Adrenal gland (tissue), 5 donors: ENCODE measurements at regions not wholly inside any gene's neighbourhood (a gene's known extent, or its start where the extent isn't known, plus 50 kb on each side); places are given as distances from the start of the nearest gene placed in this dataset.

ENCODE experiments used
- POLR2A ChIP-seq, 2 donors: fragments of 450-650 bp; IDR thresholded peaks; one replicate each; pipeline ENCODE4 v1.6.1; 2017; ENCODE audit warnings: antibody characterized with exemption in 2 of 2, mild to moderate bottlenecking in 2 of 2, moderate library complexity in 1 of 2
- TF ChIP-seq, protein P1 (sequence below), 6 experiments: fragments of 450-650 bp in 4 of 6; fragments of 200-600 bp in 2 of 6; sonication (generic) in 1 of 6; IDR thresholded peaks; 1 replicate in 5 of 6; 2 replicates in 1 of 6; pipeline versions ENCODE4 v1.5.1 to v1.8.0; 2016 to 2021; ENCODE audit warnings: antibody characterized with exemption in 6 of 6, mild to moderate bottlenecking in 2 of 6, moderate library complexity in 1 of 6
- donor health status: DM: no; HTN: no; CAD: no.

- TF ChIP-seq, protein P1, sequence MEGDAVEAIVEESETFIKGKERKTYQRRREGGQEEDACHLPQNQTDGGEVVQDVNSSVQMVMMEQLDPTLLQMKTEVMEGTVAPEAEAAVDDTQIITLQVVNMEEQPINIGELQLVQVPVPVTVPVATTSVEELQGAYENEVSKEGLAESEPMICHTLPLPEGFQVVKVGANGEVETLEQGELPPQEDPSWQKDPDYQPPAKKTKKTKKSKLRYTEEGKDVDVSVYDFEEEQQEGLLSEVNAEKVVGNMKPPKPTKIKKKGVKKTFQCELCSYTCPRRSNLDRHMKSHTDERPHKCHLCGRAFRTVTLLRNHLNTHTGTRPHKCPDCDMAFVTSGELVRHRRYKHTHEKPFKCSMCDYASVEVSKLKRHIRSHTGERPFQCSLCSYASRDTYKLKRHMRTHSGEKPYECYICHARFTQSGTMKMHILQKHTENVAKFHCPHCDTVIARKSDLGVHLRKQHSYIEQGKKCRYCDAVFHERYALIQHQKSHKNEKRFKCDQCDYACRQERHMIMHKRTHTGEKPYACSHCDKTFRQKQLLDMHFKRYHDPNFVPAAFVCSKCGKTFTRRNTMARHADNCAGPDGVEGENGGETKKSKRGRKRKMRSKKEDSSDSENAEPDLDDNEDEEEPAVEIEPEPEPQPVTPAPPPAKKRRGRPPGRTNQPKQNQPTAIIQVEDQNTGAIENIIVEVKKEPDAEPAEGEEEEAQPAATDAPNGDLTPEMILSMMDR (IDR thresholded peaks at IDR 0.05) = no peak
- no peak for TF ChIP-seq POLR2A (IDR thresholded peaks at IDR 0.05)
These were observed 217.9 kb downstream of the TBC1D2B start for GRCh38 chr15:77859491-77860060.
